Iris pigment epithelial cell (primary cell): ENCODE measurements at regions not wholly inside any gene's neighbourhood (a gene's known extent, or its start where the extent isn't known, plus 50 kb on each side); places are given as distances from the start of the nearest gene placed in this dataset.
"Not testable (repeated sequence)": the region's sequence is repeated elsewhere in the genome, so short reads cannot be mapped to it uniquely, and the experiment has no call there.

Source experiments
- DNase-seq: peaks from one replicate; pipeline ENCODE4 v3.0.0-alpha.2; 2011; ENCODE audit warnings: low read depth

GRCh38 chr5:8805653-8806052 is 740.2 kb downstream of the SEMA5A start:
- DNase-seq: no peak

DNA sequence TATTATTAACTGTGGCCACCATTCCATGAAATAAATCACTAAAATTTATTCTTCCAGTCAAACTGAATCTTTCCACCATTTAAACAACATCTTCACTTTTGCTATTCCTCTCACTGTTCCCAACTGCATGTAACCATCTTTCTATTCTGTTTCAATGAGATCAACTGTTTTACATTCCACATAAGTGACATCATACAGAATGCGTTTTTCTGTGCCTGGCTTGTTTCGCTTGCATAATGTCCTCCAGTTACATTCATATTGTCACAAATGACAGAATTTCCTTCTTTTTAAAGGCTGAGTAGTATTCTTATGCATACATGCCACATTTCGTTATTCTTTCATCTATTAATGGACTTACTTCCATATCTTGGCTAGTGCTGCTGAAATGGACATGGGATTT is 738.2 kb downstream of the SEMA5A start:
- peak; percentile 71 for DNase-seq

DNA sequence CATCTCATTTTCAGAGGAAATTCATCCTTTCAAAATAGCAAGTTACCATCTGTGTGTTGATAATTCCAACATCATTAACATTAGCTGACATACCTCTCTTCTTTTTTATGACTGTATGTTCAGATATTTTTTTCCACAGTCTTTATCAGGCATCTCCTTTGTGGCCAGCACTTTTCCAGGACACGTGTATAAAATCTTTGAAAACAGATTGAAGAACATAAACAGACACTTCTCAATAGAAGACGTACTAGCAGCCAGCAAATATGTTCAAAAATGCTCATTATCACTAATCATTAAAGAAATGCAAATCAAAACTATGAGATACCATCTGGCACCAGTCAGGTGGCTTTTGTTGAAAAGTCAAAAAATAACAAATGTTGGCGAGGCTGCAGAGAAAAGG is 734.3 kb downstream of the SEMA5A start:
- no peak for DNase-seq

- DNase-seq: peak; percentile 17
Measured at GRCh38 chr5:8813180-8813579, 732.7 kb downstream of the SEMA5A start.

- DNase-seq: no peak
Measured at GRCh38 chr5:8814105-8814504, 731.8 kb downstream of the SEMA5A start.

- DNase-seq: no peak
Measured at GRCh38 chr5:8824371-8824770, 721.5 kb downstream of the SEMA5A start.

- peak; percentile 57 for DNase-seq
Measured at GRCh38 chr5:8825139-8825757, 720.6 kb downstream of the SEMA5A start.

- DNase-seq: no peak
Measured at GRCh38 chr5:8826508-8826907, 719.4 kb downstream of the SEMA5A start.

DNA sequence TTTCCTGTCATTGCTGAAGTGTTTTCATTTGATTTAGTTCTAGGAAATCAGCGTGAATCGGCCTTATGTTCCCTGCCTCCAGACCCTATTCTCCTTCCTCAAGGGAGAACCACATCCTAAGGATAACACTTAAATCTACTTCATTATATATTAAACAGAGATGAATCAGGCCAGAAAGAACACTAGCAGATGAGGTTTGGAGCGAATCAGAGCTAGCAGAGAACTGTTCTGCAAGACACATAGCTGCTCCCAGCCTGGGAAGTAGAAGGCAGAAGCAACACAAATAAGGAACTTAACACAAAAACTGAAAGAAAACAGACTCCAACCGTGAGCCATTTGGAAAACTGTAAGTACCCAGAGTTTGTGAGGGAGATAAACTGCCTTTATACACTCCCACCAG is 718.2 kb downstream of the SEMA5A start:
- DNase-seq: peak; percentile 41

DNA sequence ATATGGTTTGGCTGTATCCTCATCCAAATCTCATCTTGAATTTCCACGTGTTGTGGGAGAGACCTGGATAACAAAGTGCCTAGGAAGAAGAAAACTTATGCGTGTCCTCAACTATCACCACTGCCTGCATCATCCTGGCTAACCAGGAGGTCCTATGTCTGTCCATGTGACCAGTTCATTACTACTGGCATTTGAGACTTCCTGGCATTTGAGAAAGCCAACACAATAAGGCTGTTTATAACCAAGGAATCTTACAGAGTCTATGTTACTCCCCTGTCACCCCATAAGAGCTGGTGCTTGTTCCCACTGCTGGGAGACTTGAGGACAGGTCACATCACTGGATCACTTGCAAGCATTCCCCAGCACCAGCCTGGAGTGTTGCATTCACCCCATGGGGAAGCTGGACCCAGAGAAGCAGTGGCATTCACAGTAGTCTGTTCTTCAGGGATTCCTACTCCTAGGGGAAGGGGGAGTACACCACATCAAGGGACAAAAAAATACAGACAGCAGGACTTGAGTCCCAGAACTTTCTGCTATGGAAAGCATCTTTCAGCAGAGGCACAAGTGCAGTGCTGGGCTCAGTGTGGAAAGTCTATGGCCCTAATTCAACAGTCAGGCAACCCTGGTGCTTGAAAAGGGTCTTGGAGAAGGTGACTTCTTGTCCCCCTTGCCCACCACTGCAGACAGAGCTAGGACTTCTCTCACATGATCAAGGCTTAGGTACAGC is 717.1 kb downstream of the SEMA5A start:
- DNase-seq: peak; percentile 35

DNA sequence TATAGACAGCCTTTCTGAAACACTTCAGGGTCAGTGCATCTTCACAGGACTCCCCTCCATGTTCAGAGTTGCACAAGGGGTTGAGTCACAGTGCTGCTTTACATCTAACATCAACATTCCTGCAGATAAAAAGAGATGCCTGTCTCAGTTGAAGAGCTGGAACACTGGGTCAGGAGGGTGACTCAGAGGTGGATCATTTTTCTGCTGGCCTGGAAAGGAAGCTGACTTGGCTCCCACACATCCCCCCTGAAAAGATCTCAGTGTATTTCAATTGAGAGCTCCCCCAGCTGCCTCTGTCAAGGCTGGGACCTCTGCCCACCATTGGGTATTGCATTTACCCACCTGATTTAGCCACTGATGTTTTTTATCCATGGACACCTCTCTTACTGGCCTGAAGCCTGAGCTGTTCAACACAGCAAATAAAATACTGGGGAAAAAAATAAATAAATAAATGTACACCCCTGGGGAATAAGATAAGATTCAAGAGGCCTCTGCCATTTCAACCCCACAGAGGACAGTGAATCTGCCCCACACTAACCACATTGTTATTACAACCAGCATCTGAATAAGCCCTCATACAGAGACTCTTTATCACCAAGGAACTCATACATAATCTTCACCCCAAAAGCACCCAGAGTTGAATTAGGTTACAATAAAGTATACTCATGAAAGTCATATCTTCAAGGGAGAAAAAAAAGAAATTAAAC is 716.4 kb downstream of the SEMA5A start:
- DNase-seq: peak; percentile 100

DNA sequence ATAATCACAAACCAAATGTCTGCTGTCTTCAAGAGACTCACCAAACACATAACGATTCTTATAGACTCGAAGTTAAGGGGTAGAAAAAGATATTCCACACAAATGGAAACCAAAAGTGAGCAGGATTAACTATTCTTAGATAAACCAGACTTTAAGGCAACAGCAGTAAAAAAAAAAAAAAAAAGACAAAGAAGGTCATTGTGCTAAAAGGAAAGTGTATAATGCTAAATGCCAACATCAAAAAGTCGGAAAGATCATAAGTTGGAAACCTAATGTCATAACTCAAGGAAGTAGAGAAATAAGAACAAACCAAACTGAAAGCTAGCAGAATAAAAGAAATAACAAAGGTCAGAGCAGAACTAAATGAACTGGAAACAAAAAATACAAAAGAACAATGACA is 714.6 kb downstream of the SEMA5A start:
- no peak for DNase-seq

- DNase-seq: peak; percentile 56
Measured at GRCh38 chr5:8831854-8832253, 714.0 kb downstream of the SEMA5A start.

GRCh38 chr5:8839361-8840055 is 706.4 kb downstream of the SEMA5A start:
- no peak for DNase-seq

- no peak for DNase-seq
Measured at GRCh38 chr5:8840237-8840636, 705.6 kb downstream of the SEMA5A start.

DNA sequence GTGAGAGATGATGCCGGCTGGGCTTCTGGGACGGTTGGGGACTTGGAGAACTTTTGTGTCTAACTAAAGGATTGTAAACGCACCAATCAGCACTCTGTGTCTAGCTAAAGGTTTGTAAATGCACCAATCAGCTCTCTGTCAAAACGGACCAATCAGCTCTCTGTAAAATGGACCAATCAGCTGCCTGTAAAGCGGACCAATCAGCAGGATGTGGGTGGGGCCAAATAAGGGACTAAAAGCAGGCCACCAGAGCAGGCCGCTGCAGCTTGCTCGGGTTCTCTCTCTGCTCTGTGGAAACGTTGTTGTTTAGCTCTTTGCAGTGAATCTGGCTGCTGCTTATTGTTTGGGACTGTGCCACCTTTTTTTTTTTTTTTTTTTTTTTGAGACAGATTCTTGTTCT is 705.1 kb downstream of the SEMA5A start:
- not testable (repeated sequence) for DNase-seq

GRCh38 chr5:8842971-8843551 is 702.8 kb downstream of the SEMA5A start:
- peak; percentile 61 for DNase-seq

GRCh38 chr5:8843771-8844170 is 702.1 kb downstream of the SEMA5A start:
- peak; percentile 67 for DNase-seq

DNA sequence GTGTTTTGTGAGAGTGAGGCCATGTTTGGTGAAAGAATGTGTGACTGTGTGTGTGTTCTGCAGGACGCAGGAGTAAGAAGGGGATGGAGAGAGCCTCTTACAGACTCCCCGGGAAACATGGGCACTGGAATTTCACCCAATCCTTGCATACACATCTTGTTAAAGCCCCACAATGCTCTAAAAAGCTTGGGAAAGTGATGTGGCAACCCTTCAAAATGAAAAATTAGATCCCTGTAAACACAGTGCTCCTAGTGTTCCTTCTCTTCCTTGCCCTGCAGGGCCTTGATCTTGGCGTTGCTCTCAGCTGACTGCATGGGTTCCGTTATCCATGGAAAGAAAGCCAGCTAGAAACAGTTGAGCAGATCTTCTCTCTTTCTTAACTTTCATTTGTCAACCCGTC is 701.7 kb downstream of the SEMA5A start:
- DNase-seq: no peak

DNA sequence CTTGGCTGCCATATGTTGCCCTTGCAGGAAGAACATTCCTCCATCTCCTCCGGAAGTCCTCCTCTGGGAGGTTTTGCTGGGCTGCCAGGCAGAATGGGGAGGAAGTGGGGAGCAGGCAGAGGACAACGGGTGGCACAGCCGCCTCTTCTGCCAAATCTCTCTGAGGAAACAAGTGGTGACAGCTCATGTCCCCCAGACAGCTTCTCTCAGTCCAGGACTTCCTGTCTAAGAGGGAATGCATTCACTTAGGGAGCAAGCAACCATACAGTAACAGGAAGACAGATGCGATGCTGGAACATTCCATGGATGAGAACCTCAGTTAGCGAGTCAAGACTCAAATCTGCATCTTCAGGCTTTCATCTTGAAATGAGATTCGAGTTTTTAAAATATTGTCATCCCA is 701.0 kb downstream of the SEMA5A start:
- DNase-seq: no peak

DNA sequence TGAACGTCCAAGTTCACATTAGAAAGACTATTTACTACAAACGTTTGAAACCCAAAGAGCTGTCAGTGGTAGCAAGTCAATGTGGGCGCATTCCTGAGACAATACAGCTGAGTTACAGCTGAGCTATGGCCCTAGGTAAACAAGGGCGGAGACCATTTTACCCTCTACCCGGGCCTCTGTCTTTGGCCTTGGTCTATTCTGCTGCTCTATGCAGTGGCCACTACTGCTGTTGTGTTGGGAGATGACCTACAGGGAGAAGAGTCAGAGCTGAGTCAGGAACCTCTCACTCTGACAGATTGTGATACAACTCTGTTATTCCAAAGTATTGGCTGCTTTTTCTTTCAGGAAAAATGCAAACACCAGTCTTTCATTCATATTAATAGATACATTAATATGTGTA is 700.6 kb downstream of the SEMA5A start:
- no peak for DNase-seq

GRCh38 chr5:8848366-8848765 is 697.5 kb downstream of the SEMA5A start:
- DNase-seq: no peak
